ENCODE measurements at regions not wholly inside any gene's neighbourhood (a gene's known extent, or its start where the extent isn't known, plus 50 kb on each side); places are given as distances from the start of the nearest gene placed in this dataset.
"Not testable (repeated sequence)": the region's sequence is repeated elsewhere in the genome, so short reads cannot be mapped to it uniquely, and the experiment has no call there.

DNA sequence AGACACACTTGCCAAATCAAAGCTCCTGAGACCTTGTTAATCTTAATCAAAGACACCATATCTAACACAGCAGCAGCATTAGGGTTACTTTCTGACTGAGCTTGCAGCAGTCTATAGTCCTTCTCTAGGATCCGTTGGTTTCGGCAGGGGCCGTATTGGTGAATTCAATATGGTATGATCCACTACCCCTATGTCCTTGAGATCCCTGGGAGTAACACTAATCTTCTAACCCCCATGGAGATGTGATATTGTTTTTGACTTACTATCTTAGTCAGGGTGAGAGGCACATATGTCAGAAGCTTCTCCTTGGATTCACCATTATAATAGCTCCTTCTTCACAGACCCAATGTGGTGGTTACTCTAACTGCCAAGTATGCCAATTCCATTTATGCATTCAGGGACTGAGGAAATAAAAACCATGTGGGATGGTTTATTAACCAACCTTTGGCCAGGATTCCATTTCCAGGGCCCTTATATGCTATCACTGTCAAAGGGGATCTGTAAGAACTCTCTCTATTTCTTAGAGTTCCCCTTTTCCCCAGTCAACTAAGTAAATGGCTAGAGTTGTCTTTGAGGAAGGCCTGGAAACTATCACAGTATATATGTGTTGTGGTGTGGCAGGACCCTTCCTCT, 673.6 kb upstream of the USP24 start:
- no peak for DNase-seq

- DNase-seq, result no peak
Measured at GRCh38 chr1:55886856-55887712, 671.9 kb upstream of the USP24 start.

DNA sequence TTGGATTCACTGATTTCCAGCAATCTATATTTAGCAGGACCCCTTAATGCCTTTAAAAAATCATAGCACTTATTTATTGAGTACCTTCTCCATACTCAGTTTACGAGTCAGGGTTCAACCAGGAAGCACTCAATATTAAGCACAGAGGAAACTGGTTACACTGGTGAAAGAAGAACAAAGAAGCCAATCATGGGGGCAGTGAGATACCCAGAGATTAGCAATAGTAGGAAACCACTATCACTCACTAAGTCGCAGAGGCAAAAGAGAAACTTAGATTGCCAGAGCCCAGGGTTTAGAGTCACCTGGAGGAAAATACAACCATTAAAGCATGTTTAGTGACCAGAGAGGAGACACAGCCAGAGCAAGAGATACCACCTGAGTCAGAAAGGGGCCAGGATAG, 670.5 kb upstream of the USP24 start:
- no peak for DNase-seq

DNA sequence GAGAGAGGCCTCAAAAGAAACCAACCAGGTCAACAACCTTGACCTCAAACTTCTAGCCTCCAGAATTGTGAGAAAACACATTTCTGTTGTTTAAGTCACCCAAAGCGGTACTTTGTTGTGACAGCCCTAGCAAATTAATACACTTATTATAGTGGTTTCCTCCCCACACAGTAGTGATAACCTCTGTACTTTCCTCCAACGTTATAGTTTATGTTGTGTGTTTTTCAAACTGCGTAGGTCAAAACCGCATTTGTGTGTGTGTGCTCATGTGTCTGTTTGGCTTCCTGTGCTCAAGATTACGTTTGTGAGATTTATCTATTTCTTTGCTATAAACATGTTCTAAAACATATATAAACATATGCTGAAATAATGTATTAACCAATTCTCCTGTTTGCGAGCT, 667.8 kb upstream of the USP24 start:
- no peak for DNase-seq

DNA sequence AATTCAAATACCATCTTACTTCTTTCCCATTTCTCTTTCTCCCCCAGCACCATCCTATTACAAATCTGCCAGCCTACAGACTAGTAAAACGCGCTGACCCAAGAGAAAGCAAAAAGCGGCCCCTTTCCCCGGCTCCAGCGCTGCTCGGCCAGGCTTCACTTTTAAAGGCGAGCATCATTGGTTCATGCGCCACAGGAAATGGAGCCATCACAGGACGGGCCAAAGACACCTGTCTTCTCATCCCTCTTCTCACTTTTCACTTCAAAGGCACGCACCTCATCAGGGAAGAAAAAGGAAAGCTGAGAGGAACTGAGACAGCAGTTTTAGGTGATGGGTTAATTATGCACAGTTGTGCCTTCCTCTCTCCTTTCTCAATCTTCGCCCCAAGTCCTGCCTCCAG, 664.2 kb upstream of the USP24 start:
- no peak for DNase-seq

DNA sequence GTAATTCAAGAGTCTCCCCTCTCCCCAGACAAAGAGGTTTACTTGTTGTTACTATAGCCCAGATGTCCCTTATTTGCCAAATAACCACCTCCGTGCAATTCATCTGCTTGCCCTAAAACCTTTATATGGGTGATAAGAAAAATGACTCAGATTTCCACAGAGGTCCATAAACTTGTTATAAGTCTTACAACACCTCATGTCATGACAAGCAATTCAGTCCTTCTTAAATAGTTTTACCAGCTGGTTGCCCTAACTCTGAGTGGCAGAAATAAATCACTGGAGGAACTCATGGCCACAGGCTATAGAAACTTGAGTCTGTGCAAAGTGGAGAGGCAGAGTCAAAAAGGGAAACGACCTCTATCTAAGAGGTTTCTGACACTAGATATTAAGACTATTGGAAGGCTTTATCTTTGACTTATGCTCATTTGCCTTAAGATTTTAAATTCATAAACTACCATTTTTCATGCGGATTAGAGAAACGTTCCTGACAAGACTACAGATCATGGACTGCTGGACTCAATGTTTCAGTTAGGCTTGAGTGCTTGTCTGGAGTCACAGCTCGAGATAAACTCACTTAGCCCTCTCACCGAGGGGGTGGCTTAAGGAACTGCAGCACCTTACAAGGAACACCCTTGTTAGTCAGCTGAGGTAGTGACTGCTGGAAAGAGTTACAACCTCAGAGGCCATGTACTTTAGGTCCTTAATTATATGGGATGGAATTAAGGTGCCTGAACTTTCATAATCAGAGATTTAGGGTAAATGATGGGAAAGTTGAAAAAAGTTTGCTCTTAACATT, 662.5 kb upstream of the USP24 start:
- DNase-seq, result no peak

GRCh38 chr1:55876276-55877060, 661.3 kb upstream of the USP24 start:
- DNase-seq, result no peak

- DNase-seq, result no peak
Measured at GRCh38 chr1:55870106-55870505, 654.9 kb upstream of the USP24 start.

DNA sequence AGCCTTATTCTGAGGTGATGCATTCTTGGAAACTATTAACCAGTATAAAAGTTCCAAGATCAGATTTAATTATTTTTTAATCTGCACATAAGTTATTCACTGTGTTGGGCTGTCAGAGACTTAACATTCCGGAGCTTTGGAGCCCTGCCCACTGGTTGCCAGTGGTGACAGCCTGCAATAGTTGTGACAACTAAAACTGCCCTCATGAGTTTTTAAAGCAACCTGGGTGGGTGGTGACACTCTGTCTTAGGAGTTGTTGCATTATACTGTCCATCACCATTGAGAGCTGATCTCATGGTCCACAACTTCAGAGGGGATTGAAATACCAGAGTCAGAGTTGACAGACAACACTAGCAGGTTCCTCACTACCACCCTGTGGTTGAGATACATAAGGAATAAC, 653.9 kb upstream of the USP24 start:
- DNase-seq, result no peak

DNA sequence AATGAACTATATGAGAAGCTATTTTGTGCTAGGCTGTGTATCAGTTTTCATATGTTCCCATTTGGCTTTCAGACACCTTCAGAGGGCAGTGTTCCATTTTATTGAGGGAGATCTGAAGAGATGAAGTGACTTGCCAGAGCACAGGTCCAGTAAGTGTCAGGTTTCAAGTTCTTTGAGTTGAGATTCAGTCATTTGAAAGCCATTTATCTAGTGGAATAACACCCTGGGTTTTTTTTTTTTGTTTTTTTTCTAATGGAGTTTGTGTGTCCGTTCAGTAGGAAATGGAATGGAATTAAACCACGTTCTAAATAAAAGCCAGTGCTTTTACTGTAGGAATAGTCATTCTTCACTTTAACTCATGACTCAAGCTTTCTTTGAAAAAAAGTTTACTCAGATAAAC, 652.9 kb upstream of the USP24 start:
- DNase-seq, result no peak

DNA sequence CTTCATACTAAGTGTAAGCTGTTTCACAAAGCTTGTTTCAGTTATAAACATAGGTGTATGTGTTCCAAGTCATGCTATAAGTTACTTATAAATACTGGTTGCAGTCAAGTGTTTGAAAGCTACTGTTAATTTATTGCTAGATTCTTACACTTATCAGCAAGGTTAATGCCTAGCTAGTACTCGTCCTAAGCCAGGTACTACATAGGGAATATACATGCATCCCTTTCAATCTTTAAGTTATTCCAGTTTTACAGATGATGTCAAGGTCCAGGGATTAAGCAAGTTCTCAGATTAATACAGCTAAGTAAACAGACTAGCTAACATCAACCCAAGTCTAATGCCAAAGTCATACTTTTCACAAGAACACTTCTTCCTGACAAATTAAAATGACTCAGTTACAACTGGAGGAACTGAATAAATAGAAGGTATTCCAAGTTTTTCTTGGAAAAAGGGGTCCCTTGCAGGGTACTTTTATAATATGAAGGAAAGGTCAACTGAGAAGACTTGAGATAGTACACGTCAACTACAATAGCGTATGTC, 652.2 kb upstream of the USP24 start:
- DNase-seq, result no peak

GRCh38 chr1:55865778-55866177, 650.6 kb upstream of the USP24 start:
- DNase-seq, result not testable (repeated sequence)

GRCh38 chr1:55864251-55864650, 649.1 kb upstream of the USP24 start:
- DNase-seq, result no peak

GRCh38 chr1:55861676-55862340, 646.6 kb upstream of the USP24 start:
- no peak for DNase-seq

GRCh38 chr1:55860798-55861519, 645.8 kb upstream of the USP24 start:
- no peak for DNase-seq

DNA sequence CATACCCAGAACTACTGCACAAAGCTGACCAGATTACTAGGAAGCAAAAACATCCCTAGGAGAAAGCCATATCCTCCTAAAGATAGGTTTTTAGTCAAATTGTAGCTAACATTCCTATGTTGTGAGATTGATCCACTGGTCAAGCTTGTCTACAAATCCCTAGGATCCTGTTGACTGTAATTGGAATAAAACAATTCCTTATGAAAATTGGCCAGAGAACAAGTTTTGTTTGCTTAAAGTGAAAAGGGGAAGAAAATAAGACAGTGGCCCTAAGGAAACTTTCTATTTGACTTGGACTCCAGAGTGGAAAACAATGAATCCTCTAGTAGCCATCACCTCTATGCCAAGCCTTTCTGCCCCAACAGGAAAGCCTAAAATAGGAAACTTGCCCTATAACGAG, 645.2 kb upstream of the USP24 start:
- no peak for DNase-seq

GRCh38 chr1:55854911-55855310, 639.7 kb upstream of the USP24 start:
- DNase-seq, result no peak

DNA sequence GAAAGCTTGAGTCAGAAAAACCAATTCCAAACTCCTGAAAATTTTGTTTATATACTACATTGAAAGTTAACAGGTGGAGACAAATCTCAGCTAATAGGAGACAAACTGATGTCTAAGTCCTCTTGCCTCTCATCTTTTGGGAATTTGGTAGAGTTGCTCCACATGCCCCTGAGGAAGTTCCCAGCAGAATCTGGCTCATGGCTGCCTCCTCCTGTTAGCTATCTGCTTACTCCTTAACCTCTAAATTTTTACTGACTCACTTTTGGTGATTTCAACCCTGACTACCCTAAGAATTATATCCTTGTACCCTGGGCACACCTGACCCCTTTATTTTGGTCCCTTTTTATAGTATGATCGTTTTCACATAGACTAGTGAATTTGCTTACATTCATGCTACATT, 633.7 kb upstream of the USP24 start:
- no peak for DNase-seq

GRCh38 chr1:55846051-55846450, 630.9 kb upstream of the USP24 start:
- DNase-seq, result no peak

GRCh38 chr1:55844322-55844721, 629.2 kb upstream of the USP24 start:
- DNase-seq, result no peak

GRCh38 chr1:55839626-55840025, 624.5 kb upstream of the USP24 start:
- DNase-seq, result no peak

Data from NK-92 treated with Interleukin-12 subunit alpha and Interleukin-12 subunit beta, amount 100 ng/mL, for 24 hours (cell line).